Muscle layer of colon (tissue), 2 donors: ENCODE measurements at regions not wholly inside any gene's neighbourhood (a gene's known extent, or its start where the extent isn't known, plus 50 kb on each side); places are given as distances from the start of the nearest gene placed in this dataset.
"Not testable (repeated sequence)": the region's sequence is repeated elsewhere in the genome, so short reads cannot be mapped to it uniquely, and the experiment has no call there.

ENCODE experiments used
- H3K27ac ChIP-seq: one replicate; pipeline ENCODE4 v1.7.0; 2013; ENCODE audit warnings: low read depth, mild to moderate bottlenecking, low read length, moderate library complexity
- H3K27me3 ChIP-seq, 2 donors: one replicate each; pipeline ENCODE4 v1.7.0; 2013; ENCODE audit warnings: low read length in 2 of 2, mild to moderate bottlenecking in 2 of 2; ENCODE audit not compliant: insufficient read depth in 2 of 2, control insufficient read depth in 1 of 2
- H3K36me3 ChIP-seq: one replicate; pipeline ENCODE4 v1.7.0; 2013; ENCODE audit warnings: mild to moderate bottlenecking, low read length; ENCODE audit not compliant: insufficient read depth
- H3K4me1 ChIP-seq: one replicate; pipeline ENCODE4 v1.7.0; 2013; ENCODE audit warnings: mild to moderate bottlenecking, low read length; ENCODE audit not compliant: insufficient read depth
- H3K4me3 ChIP-seq, 2 donors: one replicate each; pipeline ENCODE4 v1.7.0; 2013; ENCODE audit warnings: low read length in 2 of 2, low read depth in 1 of 2, mild to moderate bottlenecking in 1 of 2, moderate library complexity in 1 of 2
- H3K9ac ChIP-seq: one replicate; pipeline ENCODE4 v1.7.0; 2013; ENCODE audit warnings: low read length
- H3K9me3 ChIP-seq: one replicate; pipeline ENCODE4 v1.7.0; 2013; ENCODE audit warnings: mild to moderate bottlenecking, low read length
- donor health status: abdominal sarcoma.
- donor health status: Adenocarcinoma of cecum.

DNA sequence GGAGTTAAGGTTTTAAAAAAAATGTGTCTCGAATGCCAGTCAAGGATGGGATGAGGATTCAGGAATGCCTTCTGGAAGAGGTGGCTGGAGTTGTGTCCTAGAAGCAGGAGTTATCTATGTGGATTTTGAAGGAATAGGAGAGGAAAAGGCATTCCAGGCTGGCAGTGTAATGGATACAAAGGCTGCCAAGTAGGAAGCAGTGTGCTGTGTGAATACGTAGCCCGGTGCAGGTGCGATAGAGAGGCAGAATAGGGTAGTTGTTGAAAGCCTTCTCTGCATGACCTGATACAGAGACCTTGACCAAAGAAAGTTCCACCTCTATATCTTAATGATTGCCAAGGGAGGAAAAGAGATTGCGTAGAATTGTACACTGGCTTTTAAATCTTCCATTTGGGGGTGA lies 128.1 kb upstream of the ITGB1 start:
- no peaks in the 10 kb centered on the region for H3K27me3 ChIP-seq
- H3K27ac ChIP-seq = no peak overlapping the region
- no peaks in the 10 kb centered on the region for H3K9me3 ChIP-seq
- H3K4me3 ChIP-seq = no peak overlapping the region
- no peaks in the 10 kb centered on the region for H3K36me3 ChIP-seq
- H3K9ac ChIP-seq = no peak overlapping the region
- no peaks in the 10 kb centered on the region for H3K4me1 ChIP-seq

DNA sequence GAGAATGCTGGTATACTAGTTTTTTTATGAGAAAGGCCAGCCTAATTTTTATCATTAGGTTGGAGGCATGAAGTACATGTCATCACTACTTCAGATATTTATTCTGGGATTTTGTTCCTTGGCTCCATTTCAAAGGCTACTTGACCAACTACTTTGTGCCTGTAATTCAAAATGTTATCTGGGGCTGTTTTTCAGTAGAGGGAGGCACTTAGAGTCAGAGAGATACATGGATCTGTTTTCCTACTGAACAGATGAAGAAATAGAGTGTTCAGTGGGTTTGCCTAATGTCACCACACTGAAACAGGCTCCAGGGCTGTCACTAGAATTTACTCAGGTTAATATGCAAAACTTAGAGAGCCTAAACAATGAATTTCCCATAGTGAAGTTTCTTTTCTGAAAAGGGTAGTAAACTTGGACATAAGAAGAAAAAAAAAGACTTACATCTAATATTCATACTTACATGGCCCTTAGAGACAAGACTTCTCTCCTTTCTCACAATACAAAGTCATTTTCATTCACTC lies 127.3 kb upstream of the ITGB1 start:
- H3K27ac ChIP-seq = no peak overlapping the region
- no peaks in the 10 kb centered on the region for H3K36me3 ChIP-seq
- H3K4me3 ChIP-seq = no peak overlapping the region
- no peaks in the 10 kb centered on the region for H3K4me1 ChIP-seq
- no peak overlapping the region for H3K9ac ChIP-seq
- H3K9me3 ChIP-seq = no peaks in the 10 kb centered on the region
- no peaks in the 10 kb centered on the region for H3K27me3 ChIP-seq

DNA sequence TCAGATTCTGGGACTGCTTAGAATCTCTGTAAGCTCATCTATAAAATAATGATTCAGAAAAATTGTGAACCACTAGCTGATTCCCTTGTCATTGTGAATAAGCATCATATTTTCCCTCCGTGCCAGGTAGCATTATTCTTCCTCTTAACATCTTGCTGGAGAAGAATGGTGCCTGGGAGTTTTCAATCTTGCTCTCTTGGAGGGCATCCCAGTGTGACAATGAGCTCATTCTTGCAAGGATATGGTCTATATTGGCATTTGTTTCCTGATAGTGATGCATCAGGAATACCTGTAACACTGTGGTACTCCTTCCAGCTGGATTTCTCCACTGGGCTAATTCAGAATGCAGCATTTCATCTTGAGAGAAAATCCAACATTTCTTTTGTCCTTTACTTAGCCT lies 126.4 kb upstream of the ITGB1 start:
- H3K4me3 ChIP-seq = no peak overlapping the region
- no peak overlapping the region for H3K27ac ChIP-seq
- no peaks in the 10 kb centered on the region for H3K27me3 ChIP-seq
- no peaks in the 10 kb centered on the region for H3K4me1 ChIP-seq
- no peaks in the 10 kb centered on the region for H3K9me3 ChIP-seq
- H3K9ac ChIP-seq = no peak overlapping the region
- H3K36me3 ChIP-seq = no peaks in the 10 kb centered on the region

GRCh38 chr10:33082373-33082895 lies 124.4 kb upstream of the ITGB1 start:
- Histone ChIP-seq H3K4me3 (no peak overlapping the region), H3K27ac (no peak overlapping the region), H3K9me3 (no peaks in the 10 kb centered on the region), H3K4me1 (no peaks in the 10 kb centered on the region), H3K27me3 (no peaks in the 10 kb centered on the region), H3K9ac (no peak overlapping the region), H3K36me3 (no peaks in the 10 kb centered on the region)

GRCh38 chr10:33080467-33080866 lies 122.4 kb upstream of the ITGB1 start:
- not testable (repeated sequence) for H3K9me3 ChIP-seq, H3K9ac ChIP-seq, H3K4me1 ChIP-seq, H3K27ac ChIP-seq, H3K4me3 ChIP-seq, H3K36me3 ChIP-seq, H3K27me3 ChIP-seq

GRCh38 chr10:33074443-33074842 lies 116.4 kb upstream of the ITGB1 start:
- no peak overlapping the region for H3K9ac ChIP-seq
- H3K27me3 ChIP-seq = no peaks in the 10 kb centered on the region
- H3K4me1 ChIP-seq = no peaks in the 10 kb centered on the region
- no peak overlapping the region for H3K4me3 ChIP-seq
- no peaks in the 10 kb centered on the region for H3K9me3 ChIP-seq
- H3K36me3 ChIP-seq = no peaks in the 10 kb centered on the region
- H3K27ac ChIP-seq = no peak overlapping the region

- no peak overlapping the region for H3K9ac ChIP-seq
- no peak overlapping the region for H3K27ac ChIP-seq
- H3K4me3 ChIP-seq = no peak overlapping the region
These were observed 115.8 kb upstream of the ITGB1 start for GRCh38 chr10:33073641-33074415.

GRCh38 chr10:33071857-33072256 lies 113.8 kb upstream of the ITGB1 start:
- no peaks in the 10 kb centered on the region for H3K4me1 ChIP-seq
- H3K4me3 ChIP-seq = no peak overlapping the region
- no peak overlapping the region for H3K9ac ChIP-seq
- H3K9me3 ChIP-seq = no peaks in the 10 kb centered on the region
- no peak overlapping the region for H3K27ac ChIP-seq
- no peaks in the 10 kb centered on the region for H3K36me3 ChIP-seq
- no peaks in the 10 kb centered on the region for H3K27me3 ChIP-seq

More at GRCh38 chr10:33073641-33074415, 115.8 kb upstream of the ITGB1 start:
- H3K4me1 ChIP-seq = no peaks in the 10 kb centered on the region
- no peaks in the 10 kb centered on the region for H3K9me3 ChIP-seq
- no peaks in the 10 kb centered on the region for H3K36me3 ChIP-seq
- H3K27me3 ChIP-seq = no peaks in the 10 kb centered on the region

- H3K4me1 ChIP-seq = no peaks in the 10 kb centered on the region
These were observed 112.1 kb upstream of the ITGB1 start for GRCh38 chr10:33070101-33070500.

DNA sequence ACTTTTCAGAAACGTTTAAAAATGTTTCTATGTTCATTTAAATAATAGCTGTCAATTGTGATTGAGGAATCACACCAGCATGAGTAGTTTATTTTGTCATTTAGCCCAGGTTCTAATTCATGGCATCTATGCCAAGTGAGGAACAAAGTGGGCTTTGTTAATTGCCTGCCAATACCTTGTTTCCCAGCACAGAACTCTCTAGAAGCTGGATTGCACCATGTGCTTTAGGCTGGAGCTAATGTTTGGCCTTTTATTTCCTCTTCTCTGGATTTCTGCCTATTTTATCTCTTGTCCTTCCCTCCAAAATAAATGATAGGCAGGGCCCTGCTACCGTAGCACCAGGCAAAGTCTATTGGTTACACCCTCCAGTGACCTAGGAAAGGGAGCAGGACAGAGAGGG lies 109.9 kb upstream of the ITGB1 start:
- Histone ChIP-seq H3K27ac (no peak overlapping the region), H3K9ac (no peak overlapping the region), H3K9me3 (no peaks in the 10 kb centered on the region), H3K36me3 (no peaks in the 10 kb centered on the region), H3K27me3 (no peaks in the 10 kb centered on the region), H3K4me1 (no peaks in the 10 kb centered on the region), H3K4me3 (no peak overlapping the region)

More at GRCh38 chr10:33070101-33070500, 112.1 kb upstream of the ITGB1 start:
- Histone ChIP-seq H3K27me3 (no peaks in the 10 kb centered on the region), H3K27ac (no peak overlapping the region), H3K9ac (no peak overlapping the region), H3K36me3 (no peaks in the 10 kb centered on the region), H3K4me3 (no peak overlapping the region), H3K9me3 (no peaks in the 10 kb centered on the region)

DNA sequence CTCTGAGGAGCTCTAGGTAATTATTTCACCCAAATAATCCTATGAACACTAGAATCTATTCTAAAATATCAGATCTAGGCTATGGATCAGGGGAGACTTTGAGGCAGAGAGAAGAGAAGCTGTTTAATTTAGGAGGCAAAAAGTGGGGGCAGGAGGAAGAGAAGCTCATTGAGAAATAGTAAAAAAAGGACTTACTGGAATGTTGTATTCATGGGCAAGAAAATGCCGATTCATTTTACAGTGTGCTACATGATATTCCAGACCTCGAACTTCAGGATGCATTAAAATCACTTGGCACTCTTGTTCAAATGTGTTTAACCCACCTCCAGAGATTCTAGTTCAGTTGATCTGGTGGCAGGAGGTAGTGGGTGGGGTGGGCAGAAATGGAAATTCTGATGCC lies 109.5 kb upstream of the ITGB1 start:
- H3K27ac ChIP-seq = no peak overlapping the region
- H3K36me3 ChIP-seq = no peaks in the 10 kb centered on the region
- no peaks in the 10 kb centered on the region for H3K4me1 ChIP-seq
- H3K27me3 ChIP-seq = no peaks in the 10 kb centered on the region
- no peaks in the 10 kb centered on the region for H3K9me3 ChIP-seq
- no peak overlapping the region for H3K9ac ChIP-seq
- H3K4me3 ChIP-seq = no peak overlapping the region
